Uterus (tissue), 2 donors: ENCODE measurements at regions not wholly inside any gene's neighbourhood (a gene's known extent, or its start where the extent isn't known, plus 50 kb on each side); places are given as distances from the start of the nearest gene placed in this dataset.

ENCODE experiments used
- CTCF ChIP-seq, 4 experiments: fragments of 200-600 bp in 2 of 4; fragments of 450-650 bp in 2 of 4; sonication (generic) in 2 of 4; IDR thresholded peaks; one replicate each; pipeline ENCODE4 v1.5.1; 2016 to 2019; ENCODE audit warnings: antibody characterized with exemption in 4 of 4, mild to moderate bottlenecking in 2 of 4, moderate library complexity in 1 of 4
- POLR2A ChIP-seq, 2 donors: fragments of 450-650 bp; IDR thresholded peaks; one replicate each; pipeline ENCODE4 v1.6.1; 2016; ENCODE audit warnings: antibody characterized with exemption in 2 of 2, mild to moderate bottlenecking in 1 of 2, moderate library complexity in 1 of 2

GRCh38 chr15:62991698-62992097 lies 50.8 kb upstream of the TPM1 start:
- TF ChIP-seq POLR2A (IDR thresholded peaks at IDR 0.05) (no peak), CTCF (IDR thresholded peaks at IDR 0.05) (no peak)
